WERI-Rb-1 (cell line): ENCODE measurements at regions not wholly inside any gene's neighbourhood (a gene's known extent, or its start where the extent isn't known, plus 50 kb on each side); places are given as distances from the start of the nearest gene placed in this dataset.

Source experiments
- DNase-seq: peaks from one replicate; pipeline ENCODE4 v3.0.0-alpha.2; 2020
- H3K27ac ChIP-seq: fragments of 250-450 bp; sonication (Bioruptor Pico); 2 replicates; pipeline ENCODE4 v1.5.1; 2020; ENCODE audit warnings: mild to moderate bottlenecking, moderate library complexity
- H3K27me3 ChIP-seq: fragments of 250-450 bp; sonication (Bioruptor Pico); 2 replicates; pipeline ENCODE4 v1.5.1; 2021; ENCODE audit warnings: mild to moderate bottlenecking, low read depth, moderate library complexity; ENCODE audit not compliant: insufficient read depth, severe bottlenecking
- H3K36me3 ChIP-seq: fragments of 250-450 bp; sonication (Bioruptor Pico); 2 replicates; pipeline ENCODE4 v1.5.1; 2020; ENCODE audit warnings: mild to moderate bottlenecking, moderate library complexity
- H3K4me3 ChIP-seq: 2 replicates; pipeline ENCODE4 v1.5.1; 2011; ENCODE audit warnings: low read depth, mild to moderate bottlenecking, control low read depth, low read length
- H3K9me3 ChIP-seq: fragments of 250-450 bp; sonication (Bioruptor Pico); 2 replicates; pipeline ENCODE4 v1.5.1; 2021; ENCODE audit warnings: mild to moderate bottlenecking, moderate library complexity; ENCODE audit not compliant: severe bottlenecking
- TF ChIP-seq, protein P1 (sequence below): IDR thresholded peaks from 2 replicates; pipeline ENCODE4 v1.5.1; 2011; ENCODE audit warnings: low read depth, mild to moderate bottlenecking, control low read depth, inconsistent platforms, low read length

DNA sequence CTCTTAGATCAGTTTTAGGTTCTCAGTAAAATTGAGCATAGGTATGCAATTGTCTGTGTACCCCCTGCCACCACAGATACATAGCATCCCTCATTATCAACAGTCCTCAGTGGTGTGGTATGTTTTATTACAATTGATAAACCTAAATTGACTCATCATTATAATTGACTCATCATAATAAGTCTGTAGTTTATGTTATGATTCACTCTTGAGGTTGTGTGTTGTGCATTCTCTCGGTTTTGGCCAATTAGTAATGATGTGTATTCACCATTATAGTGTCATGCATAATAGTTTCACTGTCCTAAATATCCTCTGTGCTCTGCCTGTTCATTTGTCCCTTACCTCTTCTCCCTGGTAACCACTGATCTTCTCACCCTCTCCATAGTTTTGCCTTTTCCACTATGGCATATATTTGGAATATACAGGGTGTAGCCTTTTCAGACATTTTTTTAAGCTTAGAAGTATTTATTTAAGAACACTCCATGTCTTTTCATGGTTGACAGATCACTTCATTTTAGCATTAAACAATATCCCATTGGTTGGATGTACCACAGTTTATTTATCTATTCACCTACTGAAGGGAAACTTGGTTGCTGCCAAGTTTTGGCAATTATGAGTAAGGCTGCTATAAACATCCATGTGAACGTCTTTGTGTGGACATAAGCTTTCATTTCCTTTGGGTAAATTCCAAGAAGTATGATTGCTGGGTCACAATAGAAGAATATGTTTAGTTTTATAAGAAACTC lies 1620.6 kb upstream of the MIR17HG start:
- Histone ChIP-seq H3K27ac (no peak overlapping the region), H3K36me3 (no peaks in the 10 kb centered on the region), H3K9me3 (no peaks in the 10 kb centered on the region), H3K4me3 (no peak overlapping the region), H3K27me3 (no peaks in the 10 kb centered on the region)
- TF ChIP-seq, protein P1, sequence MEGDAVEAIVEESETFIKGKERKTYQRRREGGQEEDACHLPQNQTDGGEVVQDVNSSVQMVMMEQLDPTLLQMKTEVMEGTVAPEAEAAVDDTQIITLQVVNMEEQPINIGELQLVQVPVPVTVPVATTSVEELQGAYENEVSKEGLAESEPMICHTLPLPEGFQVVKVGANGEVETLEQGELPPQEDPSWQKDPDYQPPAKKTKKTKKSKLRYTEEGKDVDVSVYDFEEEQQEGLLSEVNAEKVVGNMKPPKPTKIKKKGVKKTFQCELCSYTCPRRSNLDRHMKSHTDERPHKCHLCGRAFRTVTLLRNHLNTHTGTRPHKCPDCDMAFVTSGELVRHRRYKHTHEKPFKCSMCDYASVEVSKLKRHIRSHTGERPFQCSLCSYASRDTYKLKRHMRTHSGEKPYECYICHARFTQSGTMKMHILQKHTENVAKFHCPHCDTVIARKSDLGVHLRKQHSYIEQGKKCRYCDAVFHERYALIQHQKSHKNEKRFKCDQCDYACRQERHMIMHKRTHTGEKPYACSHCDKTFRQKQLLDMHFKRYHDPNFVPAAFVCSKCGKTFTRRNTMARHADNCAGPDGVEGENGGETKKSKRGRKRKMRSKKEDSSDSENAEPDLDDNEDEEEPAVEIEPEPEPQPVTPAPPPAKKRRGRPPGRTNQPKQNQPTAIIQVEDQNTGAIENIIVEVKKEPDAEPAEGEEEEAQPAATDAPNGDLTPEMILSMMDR: no peak
- DNase-seq: no peak

DNA sequence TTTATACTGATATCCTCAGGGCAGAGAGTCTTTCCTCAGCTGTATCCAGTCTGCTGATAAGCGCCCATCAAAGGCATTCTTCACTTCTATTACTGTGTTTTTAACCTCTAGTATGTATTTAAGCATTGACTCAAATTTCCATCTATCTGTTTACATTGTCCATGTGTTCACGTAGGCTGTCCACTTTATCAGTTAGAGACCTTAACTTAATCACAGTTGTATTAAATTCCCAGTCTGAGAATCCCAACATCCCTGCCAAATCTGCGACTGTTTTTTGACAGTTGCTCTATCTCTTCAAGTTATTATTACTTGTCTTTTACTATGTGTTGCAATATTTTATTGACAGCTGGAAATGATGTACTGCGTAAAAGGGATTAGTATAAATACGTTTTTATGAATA lies 1613.7 kb upstream of the MIR17HG start:
- H3K27ac ChIP-seq: no peak overlapping the region
- H3K36me3 ChIP-seq: no peaks in the 10 kb centered on the region
- no peak for DNase-seq
- H3K27me3 ChIP-seq: no peaks in the 10 kb centered on the region
- no peak overlapping the region for H3K4me3 ChIP-seq
- TF ChIP-seq, protein P1: no peak
- no peaks in the 10 kb centered on the region for H3K9me3 ChIP-seq

DNA sequence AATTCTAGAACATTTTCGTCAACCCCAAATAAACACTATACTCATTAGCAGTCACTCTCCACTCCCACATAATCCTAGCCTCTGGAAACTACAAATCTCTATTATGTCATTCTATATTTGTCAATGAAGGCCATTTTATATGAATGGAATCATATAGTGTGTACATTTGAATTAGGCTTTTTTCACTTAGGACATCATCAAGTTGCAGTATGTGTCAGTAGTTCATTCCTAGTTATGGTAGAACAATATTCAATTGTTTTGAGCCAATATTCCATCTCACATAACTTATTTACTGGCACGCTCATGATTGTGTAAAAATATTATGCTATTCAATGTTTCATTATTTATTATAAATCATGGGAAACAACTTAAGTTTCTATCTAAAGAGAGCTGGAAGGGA lies 1610.4 kb upstream of the MIR17HG start:
- no peaks in the 10 kb centered on the region for H3K9me3 ChIP-seq
- no peak overlapping the region for H3K4me3 ChIP-seq
- no peaks in the 10 kb centered on the region for H3K27me3 ChIP-seq
- DNase-seq: no peak
- no peaks in the 10 kb centered on the region for H3K36me3 ChIP-seq
- H3K27ac ChIP-seq: no peak overlapping the region
- TF ChIP-seq, protein P1: no peak

DNA sequence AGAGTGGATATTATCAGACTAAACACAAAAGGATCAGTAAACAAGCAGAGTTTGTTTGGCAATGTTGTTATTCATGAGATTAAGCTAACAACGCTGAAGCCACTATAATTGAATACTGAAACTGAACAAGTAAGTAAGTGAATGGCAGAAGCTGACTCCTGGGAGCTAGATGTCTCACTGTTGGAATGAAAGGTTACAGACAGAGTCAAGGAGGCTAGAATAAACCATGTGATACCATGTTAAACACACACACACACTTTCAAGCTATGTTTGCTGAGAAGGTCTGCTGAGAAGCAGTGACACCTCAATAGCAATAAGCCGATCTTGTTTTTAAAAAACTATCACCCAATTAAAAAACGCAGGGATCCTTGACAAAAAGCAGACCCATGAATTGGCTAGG lies 1609.4 kb upstream of the MIR17HG start:
- Histone ChIP-seq H3K4me3 (no peak overlapping the region), H3K27me3 (no peaks in the 10 kb centered on the region), H3K9me3 (no peaks in the 10 kb centered on the region), H3K36me3 (no peaks in the 10 kb centered on the region), H3K27ac (no peak overlapping the region)
- TF ChIP-seq, protein P1: no peak
- no peak for DNase-seq

DNA sequence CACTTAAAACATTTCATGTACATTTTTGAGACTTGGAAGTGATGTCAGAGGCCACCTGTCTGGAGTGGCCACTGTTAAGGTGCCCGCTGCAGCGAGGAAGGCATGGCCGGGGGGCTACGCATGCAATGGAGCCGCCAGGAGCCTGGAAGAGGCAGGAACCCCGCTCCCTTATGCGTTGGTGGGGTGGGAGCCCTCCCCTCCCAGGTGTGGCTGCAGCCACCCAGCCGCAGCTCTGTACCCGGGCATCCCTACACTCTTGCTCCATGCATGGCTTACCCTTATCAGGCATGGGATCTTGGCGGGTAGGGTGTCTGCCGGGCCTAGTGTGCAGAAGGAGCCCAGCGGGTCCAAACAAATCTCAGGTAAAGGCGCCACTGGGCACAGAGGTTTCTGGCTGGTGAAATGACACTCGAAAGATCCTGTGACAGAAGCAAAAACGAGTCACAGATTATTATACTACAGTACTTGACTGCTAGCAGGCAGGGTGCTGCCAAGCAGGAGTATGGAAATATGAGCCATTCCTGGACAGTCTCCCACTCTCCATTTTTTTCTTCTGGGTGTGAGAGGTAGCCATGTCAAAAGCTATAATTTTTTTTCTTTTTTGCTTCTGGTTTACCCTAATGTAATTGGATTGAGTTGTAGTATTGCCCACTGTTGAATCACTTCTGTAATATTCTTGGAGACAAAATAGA lies 1606.3 kb upstream of the MIR17HG start:
- no peaks in the 10 kb centered on the region for H3K27me3 ChIP-seq
- TF ChIP-seq, protein P1: no peak
- no peak overlapping the region for H3K4me3 ChIP-seq
- no peak for DNase-seq
- H3K36me3 ChIP-seq: no peaks in the 10 kb centered on the region
- no peak overlapping the region for H3K27ac ChIP-seq
- no peaks in the 10 kb centered on the region for H3K9me3 ChIP-seq
